Spleen (tissue), 11 donors: ENCODE measurements at regions not wholly inside any gene's neighbourhood (a gene's known extent, or its start where the extent isn't known, plus 50 kb on each side); places are given as distances from the start of the nearest gene placed in this dataset.

Source experiments
- DNase-seq: peaks from one replicate; pipeline ENCODE4 v3.0.0-alpha.2; 2020
- H3K27ac ChIP-seq, 8 donors: fragments of 200-600 bp; sonication (generic) in 7 of 8; 1 replicate in 4 of 8; 2 replicates in 4 of 8; pipeline versions ENCODE4 v1.5.0 to v1.8.0; 2016 to 2021; ENCODE audit warnings: inconsistent platforms in 4 of 8, mild to moderate bottlenecking in 4 of 8, moderate library complexity in 1 of 8
- H3K27me3 ChIP-seq, 7 donors: fragments of 200-600 bp; sonication (generic) in 6 of 7; replicated peaks in 1 of 7; 1 replicate in 4 of 7; 2 replicates in 3 of 7; pipeline versions ENCODE4 v1.5.0 to v1.8.0; 2016 to 2021; ENCODE audit warnings: inconsistent platforms in 3 of 7, mild to moderate bottlenecking in 1 of 7
- H3K36me3 ChIP-seq, 6 donors: fragments of 200-600 bp; sonication (generic) in 5 of 6; 1 replicate in 4 of 6; 2 replicates in 2 of 6; pipeline versions ENCODE4 v1.5.0 to v1.8.0; 2016 to 2021; ENCODE audit warnings: inconsistent platforms in 2 of 6
- H3K4me1 ChIP-seq, 6 donors: fragments of 200-600 bp; sonication (generic) in 5 of 6; 1 replicate in 3 of 6; 2 replicates in 3 of 6; pipeline versions ENCODE4 v1.5.0 to v1.8.0; 2016 to 2021; ENCODE audit warnings: inconsistent platforms in 3 of 6
- H3K4me3 ChIP-seq, 8 donors: fragments of 200-600 bp; sonication (generic) in 7 of 8; 1 replicate in 4 of 8; 2 replicates in 4 of 8; pipeline versions ENCODE4 v1.5.0 to v1.8.0; 2016 to 2021; ENCODE audit warnings: inconsistent platforms in 4 of 8, mild to moderate bottlenecking in 4 of 8, moderate library complexity in 2 of 8
- H3K9me3 ChIP-seq, 8 donors: fragments of 200-600 bp; sonication (generic) in 7 of 8; 1 replicate in 4 of 8; 2 replicates in 4 of 8; pipeline versions ENCODE4 v1.5.0 to v1.8.0; 2016 to 2021; ENCODE audit warnings: inconsistent platforms in 4 of 8
- POLR2A ChIP-seq, 3 donors: fragments of 450-650 bp; IDR thresholded peaks; one replicate each; pipeline ENCODE4 v1.5.1; 2017; ENCODE audit warnings: antibody characterized with exemption in 3 of 3, mild to moderate bottlenecking in 1 of 3
- POLR2AphosphoS5 ChIP-seq, 3 donors: sonication (generic); formaldehyde crosslinking; IDR thresholded peaks; one replicate each; pipeline ENCODE4 v1.5.1; 2017; ENCODE audit warnings: antibody characterized with exemption in 3 of 3
- WGBS, 5 donors: extraction: QIAGEN DNeasy Blood & Tissue Kit in 3 of 5; methylation state at CpG; one replicate each; pipeline versions ENCODE4 v1.1.5 to v1.1.7; 2013 to 2018; 5-methylcytosine and 5-hydroxymethylcytosine counted together
- intact Hi-C: fragments of 100-400 bp; cut with DNase I; formaldehyde crosslinking; loops from one replicate; pipeline ENCODE4 v1.15.0; 2023; ENCODE audit warnings: low total_unique reads
- TF ChIP-seq, protein P1 (sequence below), 11 experiments: fragments of 200-600 bp in 7 of 11; fragments of 450-650 bp in 4 of 11; sonication (generic) in 4 of 11; IDR thresholded peaks in 8 of 11; conservative IDR thresholded peaks in 3 of 11; 1 replicate in 7 of 11; 2 replicates in 4 of 11; pipeline versions ENCODE4 v1.4.0 to v1.8.0; 2016 to 2021; ENCODE audit warnings: antibody characterized with exemption in 11 of 11, inconsistent platforms in 4 of 11, mild to moderate bottlenecking in 1 of 11
- donor health status: healthy with polysubstance abuse.
- donor health status: DM: no; HTN: no; CAD: no; lungs with moderate emphysema.
- donor health status: DM: no; HTN: no; CAD: no.
- donor health status: Bipolar disorder and iron deficiency.
- donor health status: healthy.
- donor health status: DM: no; HTN: no; CAD: no.
- donor health status: DM: yes; HTN: yes; CAD: no.

DNA sequence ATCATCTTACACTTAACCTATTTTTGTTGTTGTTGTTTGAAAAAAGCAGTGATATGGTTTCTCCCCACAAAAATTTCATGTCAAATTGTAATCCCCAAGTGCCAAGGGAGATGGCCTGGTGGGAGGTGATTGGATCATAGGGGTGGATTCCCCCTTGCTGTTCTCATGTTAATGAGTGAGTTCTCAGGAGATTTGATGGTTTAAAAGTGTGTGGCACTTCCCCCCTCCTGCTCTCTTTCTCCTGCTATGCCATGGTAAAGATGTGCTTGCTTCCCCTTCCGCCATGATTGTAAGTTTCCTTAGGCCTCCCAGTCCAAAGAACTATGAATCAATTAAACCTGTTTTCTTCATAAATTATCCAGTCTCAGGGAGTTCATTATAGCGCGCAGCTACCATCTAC, 1362.7 kb upstream of the FAM98A start:
- H3K27me3 ChIP-seq, result no peaks in the 10 kb centered on the region
- no peak overlapping the region for H3K27ac ChIP-seq
- no peak for TF ChIP-seq POLR2AphosphoS5 (IDR thresholded peaks at IDR 0.05)
- TF ChIP-seq, protein P1, sequence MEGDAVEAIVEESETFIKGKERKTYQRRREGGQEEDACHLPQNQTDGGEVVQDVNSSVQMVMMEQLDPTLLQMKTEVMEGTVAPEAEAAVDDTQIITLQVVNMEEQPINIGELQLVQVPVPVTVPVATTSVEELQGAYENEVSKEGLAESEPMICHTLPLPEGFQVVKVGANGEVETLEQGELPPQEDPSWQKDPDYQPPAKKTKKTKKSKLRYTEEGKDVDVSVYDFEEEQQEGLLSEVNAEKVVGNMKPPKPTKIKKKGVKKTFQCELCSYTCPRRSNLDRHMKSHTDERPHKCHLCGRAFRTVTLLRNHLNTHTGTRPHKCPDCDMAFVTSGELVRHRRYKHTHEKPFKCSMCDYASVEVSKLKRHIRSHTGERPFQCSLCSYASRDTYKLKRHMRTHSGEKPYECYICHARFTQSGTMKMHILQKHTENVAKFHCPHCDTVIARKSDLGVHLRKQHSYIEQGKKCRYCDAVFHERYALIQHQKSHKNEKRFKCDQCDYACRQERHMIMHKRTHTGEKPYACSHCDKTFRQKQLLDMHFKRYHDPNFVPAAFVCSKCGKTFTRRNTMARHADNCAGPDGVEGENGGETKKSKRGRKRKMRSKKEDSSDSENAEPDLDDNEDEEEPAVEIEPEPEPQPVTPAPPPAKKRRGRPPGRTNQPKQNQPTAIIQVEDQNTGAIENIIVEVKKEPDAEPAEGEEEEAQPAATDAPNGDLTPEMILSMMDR (IDR thresholded peaks at IDR 0.05 in 8 of 11, conservative IDR thresholded peaks at IDR 0.05 in 3 of 11), result no peak
- TF ChIP-seq POLR2A (IDR thresholded peaks at IDR 0.05), result no peak
- H3K4me3 ChIP-seq, result no peak overlapping the region
- H3K36me3 ChIP-seq, result no peaks in the 10 kb centered on the region
- no peaks in the 10 kb centered on the region for H3K4me1 ChIP-seq
- DNase-seq, result no peak
- intact Hi-C loops, result no loop called here
- WGBS, 5 donors, result 89 to 96% (median 95%) methylated on average over 3 of the region's 3 CpGs
- no peaks in the 10 kb centered on the region for H3K9me3 ChIP-seq

DNA sequence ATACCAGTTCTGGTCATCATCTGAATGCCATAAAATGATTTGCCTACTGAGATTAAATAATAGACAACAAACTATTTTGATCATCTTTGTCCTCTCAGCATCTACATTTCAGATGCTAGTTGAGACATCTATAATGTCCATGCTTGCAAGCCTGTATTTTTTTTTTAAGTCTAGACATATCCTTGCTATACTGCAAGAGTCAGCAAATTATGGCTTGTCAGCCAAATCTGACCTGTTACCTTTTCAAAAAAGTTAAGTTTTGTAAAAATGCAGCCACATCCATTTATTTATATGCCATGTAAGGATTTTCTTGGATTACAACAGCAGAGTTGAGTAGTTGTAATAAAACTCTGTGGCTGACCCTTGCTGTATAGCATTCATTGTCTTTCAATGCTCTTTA, 1355.7 kb upstream of the FAM98A start:
- Histone ChIP-seq H3K27ac (no peak overlapping the region), H3K36me3 (no peaks in the 10 kb centered on the region), H3K4me1 (no peaks in the 10 kb centered on the region), H3K9me3 (peaks cover 0 to 5% (median 0%) of the 10 kb centered on the region in 8 donors), H3K4me3 (no peak overlapping the region), H3K27me3 (no peaks in the 10 kb centered on the region)
- no peak for TF ChIP-seq POLR2A (IDR thresholded peaks at IDR 0.05)
- TF ChIP-seq POLR2AphosphoS5 (IDR thresholded peaks at IDR 0.05), result no peak
- TF ChIP-seq, protein P1 (IDR thresholded peaks at IDR 0.05 in 8 of 11, conservative IDR thresholded peaks at IDR 0.05 in 3 of 11), result no peak
- DNase-seq, result no peak
- intact Hi-C loops, result no loop called here

DNA sequence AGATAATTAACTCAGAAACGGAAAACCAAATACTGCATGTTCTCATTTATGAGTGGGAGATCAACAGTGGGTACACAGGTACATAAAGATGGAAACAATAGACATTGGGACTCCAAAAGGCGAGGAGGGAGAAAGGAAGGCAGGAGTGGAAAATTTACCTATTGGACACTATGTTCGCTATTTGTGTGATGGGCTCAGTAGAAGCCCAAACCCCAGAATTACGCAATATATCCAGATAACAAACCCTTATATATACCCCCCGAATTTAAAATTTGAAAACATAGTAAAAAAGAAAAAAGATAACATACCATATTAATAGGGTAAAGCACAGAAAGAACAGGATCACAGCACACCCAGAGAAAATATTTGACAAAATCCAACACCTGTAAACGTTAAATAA, 1351.7 kb upstream of the FAM98A start:
- intact Hi-C loops, result no loop called here
- no peaks in the 10 kb centered on the region for H3K36me3 ChIP-seq
- H3K4me3 ChIP-seq, result no peak overlapping the region
- WGBS, 5 donors, result 70 to 89% (median 74%) methylated on average over 6 of the region's 6 CpGs
- no peak for DNase-seq
- no peaks in the 10 kb centered on the region for H3K27me3 ChIP-seq
- TF ChIP-seq POLR2AphosphoS5 (IDR thresholded peaks at IDR 0.05) (no peak), POLR2A (IDR thresholded peaks at IDR 0.05) (no peak)
- TF ChIP-seq, protein P1 (IDR thresholded peaks at IDR 0.05 in 8 of 11, conservative IDR thresholded peaks at IDR 0.05 in 3 of 11), result no peak
- no peak overlapping the region for H3K27ac ChIP-seq
- no peaks in the 10 kb centered on the region for H3K4me1 ChIP-seq
- peaks cover 0 to 29% (median 15%) of the 10 kb centered on the region in 8 donors for H3K9me3 ChIP-seq

DNA sequence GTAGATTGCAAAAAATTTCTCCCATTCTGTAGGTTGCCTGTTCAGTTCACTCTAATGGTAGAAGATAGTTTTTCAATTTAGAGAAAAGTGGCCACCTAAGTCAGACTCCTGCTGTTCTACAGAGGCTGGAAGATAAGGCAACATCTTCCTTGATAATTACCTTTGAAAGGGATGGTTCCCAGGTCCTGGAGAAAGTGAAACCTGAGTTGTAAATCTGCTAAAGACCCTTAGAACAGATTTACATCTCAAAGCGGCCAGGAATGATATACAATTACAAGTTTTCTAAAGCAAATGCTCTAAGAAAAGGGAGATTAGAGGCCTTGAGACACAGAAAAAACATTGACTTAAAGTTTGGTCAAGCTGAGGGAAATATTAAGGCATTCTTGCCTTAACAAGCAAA, 1350.2 kb upstream of the FAM98A start:
- intact Hi-C loops, result no loop called here
- Histone ChIP-seq H3K9me3 (peaks cover 0 to 29% (median 15%) of the 10 kb centered on the region in 8 donors), H3K4me1 (no peaks in the 10 kb centered on the region), H3K4me3 (no peak overlapping the region), H3K36me3 (no peaks in the 10 kb centered on the region), H3K27ac (no peak overlapping the region), H3K27me3 (no peaks in the 10 kb centered on the region)
- TF ChIP-seq POLR2AphosphoS5 (IDR thresholded peaks at IDR 0.05) (no peak), POLR2A (IDR thresholded peaks at IDR 0.05) (no peak)
- TF ChIP-seq, protein P1 (IDR thresholded peaks at IDR 0.05 in 8 of 11, conservative IDR thresholded peaks at IDR 0.05 in 3 of 11), result no peak
- DNase-seq, result no peak
- 54 to 71% (median 65%) methylated on average over 1 of the region's 1 CpG for WGBS, 5 donors
